PC-3 (cell line): ENCODE measurements at regions not wholly inside any gene's neighbourhood (a gene's known extent, or its start where the extent isn't known, plus 50 kb on each side); places are given as distances from the start of the nearest gene placed in this dataset.

Experiments
- ATAC-seq: fragments of 200-7000 bp; cut with Tn5 transposase; 2 replicates; pipeline ENCODE4 v1.9.1; 2020; ENCODE audit warnings: mild to moderate bottlenecking, moderate library complexity
- BruUV-seq: library from RNA; stranded (reverse); fragments of 400-500 nt; replicated peaks from 2 replicates; lab custom pipeline; 2021; lab: Mats Ljungman, UMichigan
- CTCF ChIA-PET: fragments of 300-600 bp; sonication (Branson Sonifier 250); formaldehyde crosslinking; loops from one replicate; lab custom pipeline; 2022; ENCODE audit warnings: antibody characterized with exemption; lab: Charles Lee
- POLR2A ChIA-PET: fragments of 300-600 bp; sonication (Branson Sonifier 250); formaldehyde crosslinking; loops from one replicate; lab custom pipeline; 2022; ENCODE audit warnings: antibody characterized with exemption; ENCODE audit not compliant: unreplicated experiment; lab: Charles Lee
- DNase-seq: peaks from one replicate; pipeline ENCODE4 v3.0.0-alpha.2; 2015
- H2AFZ ChIP-seq: fragments of 300-600 bp; sonication (generic); 2 replicates; pipeline ENCODE4 v1.6.0; 2016; ENCODE audit warnings: antibody characterized with exemption, low read length
- H3F3A ChIP-seq: fragments of 300-600 bp; sonication (generic); one replicate; pipeline ENCODE4 v1.6.0; 2017; ENCODE audit warnings: antibody characterized with exemption, low read length, control low read depth, mild to moderate bottlenecking; ENCODE audit not compliant: unreplicated experiment
- H3K27ac ChIP-seq: fragments of 300-600 bp; sonication (generic); 2 replicates; pipeline ENCODE4 v1.5.1; 2016; ENCODE audit warnings: mild to moderate bottlenecking, low read length
- H3K27me3 ChIP-seq: fragments of 300-600 bp; sonication (generic); 2 replicates; pipeline ENCODE4 v1.6.1; 2016; ENCODE audit warnings: low read length, mixed read lengths
- H3K36me3 ChIP-seq: fragments of 300-600 bp; sonication (generic); 2 replicates; pipeline ENCODE4 v1.6.1; 2016; ENCODE audit warnings: low read depth, mixed run types, low read length, mixed read lengths
- H3K4me1 ChIP-seq: fragments of 300-600 bp; sonication (generic); 2 replicates; pipeline ENCODE4 v1.5.1; 2016; ENCODE audit warnings: low read length; ENCODE audit not compliant: insufficient read depth
- H3K4me2 ChIP-seq: fragments of 300-600 bp; sonication (generic); 2 replicates; pipeline ENCODE4 v1.6.0; 2016; ENCODE audit warnings: low read length
- H3K4me3 ChIP-seq: fragments of 300-600 bp; sonication (generic); 2 replicates; pipeline ENCODE4 v1.5.1; 2016; ENCODE audit warnings: mild to moderate bottlenecking, low read length, mixed read lengths
- H3K79me2 ChIP-seq: fragments of 300-600 bp; sonication (generic); 2 replicates; pipeline ENCODE4 v1.6.1; 2017; ENCODE audit warnings: low read length, mixed read lengths
- H3K9ac ChIP-seq: fragments of 300-600 bp; sonication (generic); 2 replicates; pipeline ENCODE4 v1.6.0; 2016; ENCODE audit warnings: mild to moderate bottlenecking, low read length
- H3K9me2 ChIP-seq: fragments of 300-600 bp; sonication (generic); replicated peaks from 2 replicates; pipeline ENCODE4 v1.6.1; 2016; ENCODE audit warnings: mixed run types, low read length, mixed read lengths
- H3K9me3 ChIP-seq: fragments of 300-600 bp; sonication (generic); 2 replicates; pipeline ENCODE4 v1.6.1; 2016; ENCODE audit warnings: low read length, mixed read lengths
- H4K20me1 ChIP-seq: fragments of 300-600 bp; sonication (generic); 2 replicates; pipeline ENCODE4 v1.6.1; 2016; ENCODE audit warnings: low read length, mixed read lengths
- CTCF ChIP-seq: fragments of 300-600 bp; sonication (generic); conservative IDR thresholded peaks from 2 replicates; pipeline ENCODE4 v1.5.1; 2017; ENCODE audit warnings: antibody characterized with exemption, low read depth, mild to moderate bottlenecking, low read length
- EZH2 ChIP-seq: fragments of 300-600 bp; sonication (generic); IDR thresholded peaks from one replicate; pipeline ENCODE4 v1.6.1; 2017; ENCODE audit warnings: antibody characterized with exemption, mild to moderate bottlenecking, low read length; ENCODE audit not compliant: unreplicated experiment
- EZH2phosphoT487 ChIP-seq: fragments of 300-600 bp; sonication (generic); IDR thresholded peaks from 2 replicates; pipeline ENCODE4 v1.6.1; 2018; ENCODE audit warnings: mild to moderate bottlenecking, antibody characterized with exemption, low read length, borderline replicate concordance
- intact Hi-C: fragments of 100-400 bp; cut with micrococcal nuclease; formaldehyde crosslinking; loops from 2 replicates; pipeline ENCODE4 v1.9.0; 2023

GRCh38 chr2:118686346-118686745, 161.1 kb downstream of the EN1 start:
- Histone ChIP-seq H3K9me2 (no peaks in the 10 kb centered on the region), H3K4me2 (0 out of 2 replicates have a peak overlapping the region, but pooled peaks have one; percentile 17), H3F3A (no peaks in the 10 kb centered on the region), H3K4me3 (no peak overlapping the region), H3K36me3 (no peaks in the 10 kb centered on the region), H3K79me2 (no peaks in the 10 kb centered on the region), H3K4me1 (peaks cover 16% of the 10 kb centered on the region), H3K27me3 (no peaks in the 10 kb centered on the region), H2AFZ (no peak overlapping the region), H3K27ac (no peak overlapping the region), H3K9me3 (no peaks in the 10 kb centered on the region), H4K20me1 (no peaks in the 10 kb centered on the region), H3K9ac (no peak overlapping the region)
- peak; percentile 57; the same call in 1 of the 2 replicates for ATAC-seq
- TF ChIP-seq CTCF (no peak), EZH2 (no peak), EZH2phosphoT487 (no peak)
- intact Hi-C loops = no loop called here
- ChIA-PET CTCF (no interaction called here), POLR2A (no interaction called here)
- BruUV-seq = no TSS peak
- peak; percentile 62 for DNase-seq

DNA sequence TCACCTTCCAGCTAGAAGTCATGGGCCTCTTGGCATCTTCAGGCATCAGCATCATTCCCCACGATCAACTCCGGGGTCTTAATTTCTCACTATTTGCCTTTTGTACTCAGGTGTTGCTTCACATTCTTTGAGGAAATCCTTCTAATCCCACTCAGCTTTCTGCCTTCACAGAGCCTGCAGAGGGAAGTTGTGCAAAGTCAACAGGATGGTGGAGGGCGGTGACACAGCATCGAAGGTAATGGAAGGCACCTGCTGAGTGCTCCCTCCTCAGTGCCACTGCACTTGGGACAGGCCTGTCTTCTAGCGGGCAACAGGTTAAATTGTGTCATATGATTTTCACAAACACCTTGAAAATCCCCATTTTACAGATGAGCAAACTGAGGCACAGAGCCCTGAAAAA, 164.0 kb downstream of the EN1 start:
- H3K27ac ChIP-seq = no peak overlapping the region

More for the DNA sequence above, 164.0 kb downstream of the EN1 start:
- no peaks in the 10 kb centered on the region for H3K27me3 ChIP-seq
- POLR2A ChIA-PET = no interaction called here
- H3K4me1 ChIP-seq = peaks cover 27% of the 10 kb centered on the region
- no peaks in the 10 kb centered on the region for H3K79me2 ChIP-seq
- H3K36me3 ChIP-seq = no peaks in the 10 kb centered on the region
- no TSS peak for BruUV-seq
- TF ChIP-seq CTCF (no peak), EZH2phosphoT487 (no peak), EZH2 (no peak)
- H3K9ac ChIP-seq = no peak overlapping the region
- no peaks in the 10 kb centered on the region for H3F3A ChIP-seq
- CTCF ChIA-PET = no interaction called here
- no peak overlapping the region for H3K4me3 ChIP-seq
- no peak overlapping the region for H3K4me2 ChIP-seq
- no peaks in the 10 kb centered on the region for H4K20me1 ChIP-seq
- ATAC-seq (no peak), DNase-seq (no peak)
- intact Hi-C loops = no loop called here
- H3K9me2 ChIP-seq = no peaks in the 10 kb centered on the region
- H3K9me3 ChIP-seq = no peaks in the 10 kb centered on the region
- no peak overlapping the region for H2AFZ ChIP-seq
